B cell (primary cell): ENCODE measurements at regions not wholly inside any gene's neighbourhood (a gene's known extent, or its start where the extent isn't known, plus 50 kb on each side); places are given as distances from the start of the nearest gene placed in this dataset.

Source experiments
- CTCF ChIP-seq: fragments of 200-600 bp; IDR thresholded peaks from one replicate; pipeline ENCODE4 v1.8.0; 2022; ENCODE audit warnings: antibody characterized with exemption, mild to moderate bottlenecking
- EZH2 ChIP-seq: IDR thresholded peaks from 2 replicates; pipeline ENCODE4 v1.6.1; 2012; ENCODE audit warnings: borderline replicate concordance, low read depth, mild to moderate bottlenecking, moderate library complexity, low read length; ENCODE audit not compliant: insufficient read depth, poor library complexity, severe bottlenecking

GRCh38 chr18:15198116-15198389 lies 450.1 kb downstream of the ANKRD30B start:
- TF ChIP-seq CTCF = no peak
- TF ChIP-seq EZH2 = no peak
